ENCODE measurements at regions not wholly inside any gene's neighbourhood (a gene's known extent, or its start where the extent isn't known, plus 50 kb on each side); places are given as distances from the start of the nearest gene placed in this dataset.
"Not testable (repeated sequence)": the region's sequence is repeated elsewhere in the genome, so short reads cannot be mapped to it uniquely, and the experiment has no call there.

DNA sequence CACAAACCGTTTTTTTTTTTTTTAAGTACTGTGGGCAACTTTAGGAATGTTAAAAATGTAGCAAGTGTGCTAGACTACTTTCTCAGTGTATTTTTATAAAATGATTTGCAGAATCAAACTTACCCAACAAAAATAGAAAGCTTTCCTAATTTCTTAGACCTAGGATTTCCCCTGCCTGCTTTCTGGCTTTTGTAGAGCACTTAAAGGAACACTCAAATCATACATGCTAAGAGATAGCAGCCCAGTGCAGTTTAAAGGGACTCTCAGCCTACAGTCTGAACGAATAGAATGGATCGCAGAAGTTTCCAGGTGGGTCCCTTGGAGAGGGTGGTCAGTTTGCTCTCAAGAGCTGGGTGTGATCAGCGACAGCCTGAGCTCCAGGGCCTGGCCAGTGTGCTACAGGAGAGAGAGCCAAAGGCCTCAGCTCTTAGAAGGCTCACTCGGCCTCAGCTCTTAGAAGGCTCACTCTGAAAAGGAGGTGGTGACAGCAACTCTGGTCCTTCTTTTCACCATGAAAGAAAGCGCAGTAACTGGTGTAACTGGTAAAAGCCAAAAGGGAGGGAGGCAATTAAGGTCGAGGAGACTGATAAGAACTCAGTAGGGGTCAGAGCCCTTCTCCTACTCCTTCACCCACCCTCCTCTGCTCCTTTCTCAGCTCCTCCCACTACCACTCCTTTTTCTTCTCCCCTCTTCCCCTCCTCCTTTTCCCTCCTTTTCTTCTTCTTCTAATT is 142.4 kb downstream of the ZFP64 start:
- DNase-seq: no peak

DNA sequence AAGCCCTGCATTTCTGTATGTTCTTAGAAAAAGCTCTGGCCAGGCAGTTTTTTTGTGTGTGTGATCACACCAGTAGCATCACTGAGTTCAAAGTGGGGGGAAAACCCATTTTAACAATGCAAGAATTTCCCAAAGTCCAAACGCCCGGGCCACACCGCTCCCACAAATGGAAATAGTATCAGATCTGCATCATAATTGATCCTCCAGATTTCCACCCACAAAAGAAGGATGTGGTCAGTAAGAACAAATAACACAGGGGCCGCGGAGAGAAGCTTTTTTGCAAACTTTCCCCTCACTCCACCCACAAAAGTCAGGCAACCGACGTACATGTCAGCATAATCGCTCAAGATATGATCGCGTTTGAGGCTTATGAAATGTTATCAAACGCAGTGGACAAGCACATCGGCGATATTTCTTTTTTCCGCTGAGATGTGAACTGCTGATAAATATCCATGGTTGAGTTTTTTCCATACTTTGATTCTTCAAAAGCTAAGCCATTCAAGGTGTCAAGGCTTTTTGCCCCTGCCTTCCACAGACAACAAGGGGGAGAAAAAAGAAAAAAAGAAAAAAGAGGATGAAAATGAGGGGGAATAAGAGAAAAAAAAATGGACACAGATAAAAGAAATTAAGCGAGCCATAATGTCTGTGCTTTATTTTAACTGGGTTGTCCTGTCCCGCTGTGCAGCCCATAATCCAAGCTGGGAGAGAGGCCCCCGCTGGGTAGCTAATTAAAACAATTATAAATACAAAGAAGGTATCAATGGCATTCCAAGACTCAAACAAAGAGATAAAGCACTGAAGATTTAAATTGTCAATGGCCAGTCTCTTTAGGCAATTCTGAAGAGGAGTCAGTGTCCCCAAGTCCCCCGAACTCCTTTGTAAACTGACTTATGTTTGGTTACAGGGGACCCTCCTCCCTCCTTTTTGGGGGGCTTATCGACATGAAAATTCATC is 143.5 kb downstream of the ZFP64 start:
- no peak for DNase-seq

DNA sequence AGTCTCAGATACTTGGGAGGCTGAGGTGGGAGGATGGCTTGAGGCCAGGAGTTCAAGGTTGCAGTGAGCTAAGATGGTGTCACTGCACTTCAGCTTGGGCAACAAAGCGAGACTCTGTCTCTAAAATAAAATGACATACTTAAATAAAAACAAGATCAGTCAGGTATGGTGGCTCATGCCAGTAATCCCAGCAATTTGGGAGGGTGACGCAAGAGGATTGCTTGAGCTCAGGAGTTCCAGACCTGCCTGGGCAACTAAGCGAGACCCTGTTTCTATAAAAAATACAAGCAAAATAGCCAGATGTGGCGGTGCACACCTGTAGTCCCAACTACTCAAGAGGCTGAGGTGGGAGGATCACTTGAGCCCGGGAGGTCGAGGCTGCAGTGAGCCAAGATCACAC is 149.6 kb downstream of the ZFP64 start:
- no peak for DNase-seq

DNA sequence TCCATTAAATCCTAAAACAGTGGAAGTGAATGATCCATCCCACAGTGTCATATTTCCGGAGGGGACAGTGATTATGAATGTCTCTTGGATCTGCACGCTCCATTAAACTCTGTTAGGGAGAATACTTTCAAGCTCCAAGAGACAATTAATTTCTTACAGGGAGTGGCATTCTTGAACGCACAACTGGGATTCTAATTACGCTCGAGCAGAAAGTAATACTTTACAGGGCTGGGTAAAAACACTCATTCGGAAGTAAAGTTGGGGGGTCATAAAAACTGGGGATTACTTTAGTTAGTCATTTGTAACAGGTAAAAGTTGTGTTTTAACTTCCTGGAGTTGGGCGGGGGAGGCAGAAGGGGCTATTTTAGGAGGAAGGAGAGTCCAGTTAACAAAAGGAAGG is 151.8 kb downstream of the ZFP64 start:
- no peak for DNase-seq

GRCh38 chr20:52038632-52039031 is 152.9 kb downstream of the ZFP64 start:
- not testable (repeated sequence) for DNase-seq

- no peak for DNase-seq
Measured at GRCh38 chr20:52037370-52037769, 154.2 kb downstream of the ZFP64 start.

GRCh38 chr20:52035977-52036376 is 155.6 kb downstream of the ZFP64 start:
- no peak for DNase-seq

DNA sequence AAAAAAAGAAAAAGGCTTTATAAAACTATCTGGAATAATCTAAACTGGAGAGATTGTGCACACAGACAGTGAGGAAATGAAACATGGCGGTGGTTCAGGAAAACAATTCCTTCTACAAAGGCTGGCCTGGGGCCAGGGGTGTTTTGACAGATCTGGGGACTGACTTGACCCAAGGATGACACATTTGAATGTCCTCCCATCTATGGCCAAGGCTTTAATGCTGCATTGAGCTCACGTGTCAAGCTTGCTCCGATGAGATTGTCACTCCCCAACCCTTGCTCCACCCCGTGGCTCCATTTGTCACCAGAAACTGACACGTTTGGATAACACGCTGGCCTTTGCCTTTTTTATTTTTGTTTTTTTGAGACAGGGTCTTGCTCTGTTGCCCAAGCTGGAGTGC is 156.1 kb downstream of the ZFP64 start:
- no peak for DNase-seq

DNA sequence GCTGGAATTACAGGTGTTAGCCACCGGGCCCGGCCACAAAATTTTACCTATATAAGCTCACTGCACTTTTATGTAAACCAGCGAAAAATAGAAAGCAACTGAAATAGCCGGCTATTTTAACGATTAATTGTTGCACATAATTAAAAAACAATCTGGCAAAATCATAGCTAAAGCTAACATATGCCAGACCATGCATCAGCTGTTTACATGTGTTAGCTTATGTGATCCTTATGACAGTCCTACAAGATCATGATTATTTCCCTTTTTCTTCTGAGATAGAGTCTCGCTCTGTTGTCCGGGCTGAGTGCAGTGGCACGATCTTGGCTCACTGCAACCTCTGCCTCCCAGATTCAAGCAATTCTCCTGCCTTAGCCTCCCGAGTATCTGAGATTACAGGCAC is 157.0 kb downstream of the ZFP64 start:
- no peak for DNase-seq

DNA sequence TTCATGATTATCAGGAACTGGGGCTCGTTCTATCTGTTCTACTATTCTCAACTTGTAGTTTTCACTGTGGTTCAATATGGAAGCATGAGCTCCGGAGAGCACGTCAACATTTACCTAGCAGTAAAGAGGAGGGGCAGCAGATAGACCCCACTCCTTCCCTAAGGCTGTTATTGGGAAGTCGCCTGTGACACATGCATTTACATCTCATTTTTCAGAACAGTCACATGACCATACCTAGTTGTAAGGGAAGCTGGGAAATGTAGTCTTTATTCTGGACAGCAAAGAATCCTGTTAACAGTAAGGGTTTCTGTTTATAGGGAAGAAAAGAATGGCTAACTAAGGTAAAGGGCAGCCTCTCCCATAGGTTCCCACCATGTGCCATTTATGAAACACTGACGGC is 158.3 kb downstream of the ZFP64 start:
- DNase-seq: no peak

DNA sequence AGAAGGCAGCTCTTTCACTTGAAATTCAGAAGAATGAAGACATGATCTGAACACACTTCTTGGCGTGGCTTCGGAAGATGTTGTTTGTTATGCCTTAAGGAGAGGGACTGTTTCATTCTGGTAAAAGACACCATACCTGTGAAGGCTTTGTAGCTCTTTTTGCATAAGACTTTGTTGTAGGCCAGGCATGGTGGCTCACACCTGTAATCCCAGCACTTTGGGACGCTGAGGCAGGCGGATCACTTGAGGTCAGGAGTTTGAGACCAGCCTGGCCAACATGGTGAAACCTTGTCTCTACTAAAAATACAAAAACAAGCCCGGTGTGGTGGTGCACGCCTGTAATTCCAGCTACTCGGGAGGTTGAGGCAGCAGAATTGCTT is 159.3 kb downstream of the ZFP64 start:
- DNase-seq: not testable (repeated sequence)

DNA sequence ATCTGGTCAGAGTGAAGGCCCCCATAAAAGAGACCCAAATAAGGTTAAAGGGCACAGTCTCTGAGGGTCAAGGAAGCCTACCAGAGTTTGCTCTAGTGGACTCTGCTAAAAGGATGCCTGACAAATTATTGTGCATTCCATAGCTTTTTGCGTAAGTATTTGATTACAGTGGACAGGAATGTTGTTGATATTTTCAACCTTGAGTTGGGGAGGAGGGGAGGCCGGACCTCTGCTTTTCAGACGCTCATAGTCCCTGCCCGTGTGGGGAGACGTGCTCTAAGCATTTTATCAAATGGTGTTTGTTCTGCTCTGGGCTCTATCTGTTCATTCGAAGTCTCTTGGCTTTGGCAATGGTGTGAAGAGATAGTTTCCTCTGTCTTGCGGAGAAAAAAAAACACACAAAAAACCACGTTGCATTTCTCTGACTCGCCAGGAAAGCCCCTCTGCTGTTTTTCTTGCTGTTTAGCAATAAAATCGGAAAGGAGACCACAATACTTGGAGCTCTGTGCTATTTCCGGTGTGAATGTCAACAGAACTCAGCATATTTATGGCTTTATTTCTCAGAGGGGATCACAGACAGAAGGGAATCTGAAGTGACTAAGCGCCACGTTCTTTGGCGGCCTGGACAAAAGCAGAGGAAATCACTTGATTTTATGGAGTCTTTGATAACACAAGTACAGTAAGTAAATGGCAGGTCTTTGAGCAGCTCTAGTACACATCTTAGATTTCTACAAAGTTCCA is 159.8 kb downstream of the ZFP64 start:
- no peak for DNase-seq

- no peak for DNase-seq
Measured at GRCh38 chr20:52031206-52031562, 160.4 kb downstream of the ZFP64 start.

GRCh38 chr20:52029129-52029528 is 162.4 kb downstream of the ZFP64 start:
- DNase-seq: not testable (repeated sequence)

GRCh38 chr20:52025938-52026337 is 165.6 kb downstream of the ZFP64 start:
- no peak for DNase-seq

DNA sequence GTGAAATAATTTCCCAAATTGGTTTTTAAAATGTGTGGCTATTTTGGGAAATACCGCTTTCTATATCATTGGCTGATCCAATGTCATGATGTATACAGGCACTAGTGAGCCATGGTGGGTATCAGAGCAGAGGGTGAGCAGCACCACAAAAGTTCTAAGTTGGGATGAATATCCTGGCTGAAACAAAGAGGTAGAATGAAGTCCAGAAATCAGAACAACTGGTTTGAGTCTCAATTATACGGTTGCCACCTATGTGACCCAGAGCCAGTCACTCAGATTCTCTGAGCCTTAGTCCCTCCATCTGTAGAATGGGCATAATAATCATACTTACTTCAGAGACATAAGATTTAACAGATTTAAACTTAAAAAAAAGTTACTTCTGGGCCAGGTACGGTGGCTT is 172.3 kb downstream of the ZFP64 start:
- DNase-seq: no peak

- DNase-seq: no peak
Measured at GRCh38 chr20:52017669-52018317, 173.8 kb downstream of the ZFP64 start.

DNA sequence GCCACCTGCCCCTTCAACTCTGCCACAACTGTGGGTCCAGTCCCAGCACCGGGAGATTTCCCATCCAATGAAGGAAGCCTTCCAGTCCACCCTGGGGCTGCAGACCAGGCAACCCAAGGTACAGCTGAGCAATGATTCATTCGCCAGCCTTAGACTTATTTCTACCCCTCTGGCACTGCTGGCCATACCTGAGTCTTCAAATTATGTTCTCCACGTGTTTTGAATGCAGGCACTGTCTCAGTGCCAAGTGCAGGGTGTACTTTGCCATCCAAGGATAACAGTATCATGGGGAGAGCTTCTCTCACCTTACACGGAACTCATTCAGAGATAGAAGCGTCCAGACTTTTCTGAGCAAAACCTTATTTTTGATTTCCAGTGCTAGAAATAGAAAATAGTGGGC is 175.6 kb downstream of the ZFP64 start:
- DNase-seq: no peak

GRCh38 chr20:52015155-52015554 is 176.4 kb downstream of the ZFP64 start:
- no peak for DNase-seq

GRCh38 chr20:52012079-52012478 is 179.5 kb downstream of the ZFP64 start:
- no peak for DNase-seq

DNA sequence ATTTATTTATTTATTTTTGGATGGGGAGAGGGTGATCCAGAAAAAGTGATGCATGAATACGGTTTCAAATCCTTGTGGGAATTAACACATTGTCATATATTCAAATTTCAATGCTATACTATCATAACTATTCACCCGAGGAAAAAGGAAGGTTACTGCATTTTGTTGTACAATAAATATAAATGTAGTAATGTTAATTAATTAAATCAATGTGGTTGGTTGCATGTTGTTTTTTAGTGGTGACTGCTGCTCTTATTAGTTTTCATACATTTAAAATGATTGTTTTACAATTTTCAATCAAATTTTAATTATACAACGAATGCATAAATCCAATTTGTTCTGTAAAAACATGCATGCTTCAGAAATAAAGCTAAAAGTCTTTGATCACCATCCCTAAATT is 180.5 kb downstream of the ZFP64 start:
- no peak for DNase-seq

- DNase-seq: peak; percentile 91 to 95
Measured at GRCh38 chr20:52010541-52010940, 181.0 kb downstream of the ZFP64 start.

DNA sequence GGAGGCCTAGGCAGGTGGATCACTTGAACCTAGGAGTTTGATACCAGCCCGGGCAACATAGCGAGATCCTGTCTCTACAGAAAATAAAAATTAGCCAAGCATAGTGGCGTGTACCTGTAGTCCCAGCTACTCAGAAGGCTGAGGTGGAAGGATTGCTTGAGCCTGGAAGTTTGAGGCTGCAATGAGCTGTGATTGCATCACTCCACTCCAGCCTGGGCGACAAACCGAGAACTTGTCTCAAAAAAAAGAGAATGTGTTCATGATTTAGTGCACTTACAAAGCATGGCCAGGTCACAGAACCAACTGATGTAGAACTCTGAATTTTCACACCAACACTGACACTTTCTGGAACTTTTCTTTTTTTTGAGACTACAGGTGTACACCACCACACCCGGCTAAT is 182.7 kb downstream of the ZFP64 start:
- no peak for DNase-seq
